ENCODE measurements at regions not wholly inside any gene's neighbourhood (a gene's known extent, or its start where the extent isn't known, plus 50 kb on each side); places are given as distances from the start of the nearest gene placed in this dataset.

DNA sequence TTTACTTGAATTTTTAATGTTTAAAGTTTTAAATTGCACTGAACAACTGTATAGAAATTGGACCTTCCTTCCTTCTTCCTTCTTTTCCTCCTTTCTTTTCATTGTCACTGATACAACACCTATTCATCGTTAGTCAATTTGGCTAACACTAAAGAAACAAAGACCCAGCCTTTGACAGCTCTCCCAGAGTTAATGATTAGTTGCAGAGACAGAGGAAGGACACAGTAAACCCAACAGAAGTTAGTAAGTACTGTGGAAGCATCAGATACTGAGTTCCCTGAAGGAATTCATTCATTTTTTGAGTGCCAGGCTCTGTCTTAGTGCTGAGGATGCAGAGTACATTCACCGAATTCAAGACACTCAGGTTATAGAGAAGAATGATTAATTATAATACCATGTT, 77.9 kb upstream of the RAB27B start:
- WGBS, 2 experiments (ENCODE audit: extremely low coverage in 1 of 2, insufficient coverage in 1 of 2, insufficient read length in 1 of 2, insufficient replicate concordance in 2 of 2, low coverage in 1 of 2, low lambda C conversion rate in 2 of 2, missing lambda C conversion rate in 1 of 2): 80% methylated on average over 2 of the region's 2 CpGs; no CpG with 5 or more reads in 1 of the 2 experiments
- H2AFZ ChIP-seq (ENCODE audit: low read length): no peak overlapping the region
- H2BK120ac ChIP-seq (replicated peaks; ENCODE audit: low read depth, low read length): no peak overlapping the region
- H3K23ac ChIP-seq (ENCODE audit: insufficient read length): no peak overlapping the region
- H2BK15ac ChIP-seq (ENCODE audit: low read length): no peak overlapping the region
- no peaks in the 10 kb centered on the region for H3K79me1 ChIP-seq (ENCODE audit: low read depth, low read length)
- no peak for FAIRE-seq
- no peak overlapping the region for H4K5ac ChIP-seq (ENCODE audit: insufficient read length, low read depth, low read length)
- H3K4me1 ChIP-seq (replicated peaks in 1 of 4; ENCODE audit: control insufficient read depth in 3 of 4, insufficient read depth in 4 of 4, low read length in 3 of 4): no peaks in the 10 kb centered on the region
- H4K91ac ChIP-seq (replicated peaks; ENCODE audit: insufficient read length, low read length): no peak overlapping the region
- POLR2A ChIA-PET (ENCODE audit: partially characterized antibody): no interaction called here
- H3K4me3 ChIP-seq (ENCODE audit: extremely low read depth in 1 of 4, insufficient read depth in 2 of 4, low read depth in 3 of 4, low read length in 4 of 4): no peak overlapping the region
- H3K27ac ChIP-seq (ENCODE audit: low read depth, low read length): no peak overlapping the region
- H3K9ac ChIP-seq (replicated peaks in 1 of 4; ENCODE audit: extremely low read depth in 1 of 4, low read depth in 3 of 4, low read length in 3 of 4): no peak overlapping the region
- no peak overlapping the region for H2BK5ac ChIP-seq (ENCODE audit: low read depth, low read length)
- H2BK12ac ChIP-seq (ENCODE audit: low read depth, low read length): no peak overlapping the region
- H3K36me3 ChIP-seq (ENCODE audit: control insufficient read depth in 2 of 4, insufficient read depth in 4 of 4, low read length in 3 of 4): no peaks in the 10 kb centered on the region
- no peaks in the 10 kb centered on the region; a peak in 1 of 7 replicates for H3K27me3 ChIP-seq (replicated peaks in 1 of 4; ENCODE audit: control insufficient read depth in 3 of 4, extremely low read depth in 1 of 4, insufficient read depth in 3 of 4, low read length in 3 of 4)
- no peaks in the 10 kb centered on the region for H3K9me3 ChIP-seq (ENCODE audit: insufficient read depth in 2 of 2, low read depth in 1 of 2, low read length in 1 of 2)
- no peak overlapping the region for H3K18ac ChIP-seq (ENCODE audit: extremely low read depth, low read length)
- no peaks in the 10 kb centered on the region for H3K23me2 ChIP-seq (ENCODE audit: low read depth, low read length)
- H4K20me1 ChIP-seq (replicated peaks in 1 of 2; ENCODE audit: control insufficient read depth in 1 of 2, insufficient read depth in 2 of 2, low read length in 2 of 2): no peaks in the 10 kb centered on the region
- no peak overlapping the region for H3K14ac ChIP-seq (ENCODE audit: insufficient read length)
- no peak overlapping the region for H3K4me2 ChIP-seq (ENCODE audit: insufficient read depth in 1 of 2, low read depth in 2 of 2, low read length in 2 of 2)
- no peaks in the 10 kb centered on the region for H3K79me2 ChIP-seq (ENCODE audit: control insufficient read depth in 1 of 2, insufficient read depth in 2 of 2, low read length in 2 of 2)
- H3K56ac ChIP-seq (replicated peaks; ENCODE audit: insufficient read length, low read depth, low read length): no peak overlapping the region
- DNase-seq (ENCODE audit: low read depth in 1 of 2, low spot score in 2 of 2): no peak
- no peak overlapping the region for H3K4ac ChIP-seq (replicated peaks; ENCODE audit: insufficient read length, low read depth, low read length)
- no peak overlapping the region for H4K8ac ChIP-seq (ENCODE audit: extremely low read depth, insufficient read depth, low read length)
- CTCF ChIA-PET (ENCODE audit: partially characterized antibody): interaction anchor here (0.6 kb wide), 1 partner anchor 232 kb away, joined by 3 read pairs; no protein-coding TSS in a partner anchor
- no peak overlapping the region for H2BK20ac ChIP-seq (ENCODE audit: low read length)
- H2AK5ac ChIP-seq (ENCODE audit: low read depth, low read length): no peak overlapping the region
- TF ChIP-seq HDAC2 (IDR thresholded peaks at IDR 0.05; ENCODE audit: borderline replicate concordance in 1 of 2, low read depth in 2 of 2, low read length in 2 of 2) (no peak), POLR2A (IDR thresholded peaks at IDR 0.05; ENCODE audit: control extremely low read depth in 1 of 2, low read depth in 2 of 2, low read length in 2 of 2) (no peak), SIRT6 (IDR thresholded peaks at IDR 0.05; ENCODE audit: low read length) (no peak), GTF2F1 (IDR thresholded peaks at IDR 0.05; ENCODE audit: borderline replicate concordance, low read depth, low read length) (no peak), ZNF274 (IDR thresholded peaks at IDR 0.05; ENCODE audit: borderline replicate concordance, extremely low read depth, low read length) (no peak), RNF2 (IDR thresholded peaks at IDR 0.05; ENCODE audit: borderline replicate concordance, low read depth, low read length, missing control alignments, poor library complexity, severe bottlenecking) (no peak), TCF12 (IDR thresholded peaks at IDR 0.05; ENCODE audit: low read depth, low read length) (no peak), SIX5 (IDR thresholded peaks at IDR 0.05; ENCODE audit: low read depth, low read length) (no peak), CBX5 (IDR thresholded peaks at IDR 0.05; ENCODE audit: low read depth, low read length) (no peak)
- TF ChIP-seq, protein P1, sequence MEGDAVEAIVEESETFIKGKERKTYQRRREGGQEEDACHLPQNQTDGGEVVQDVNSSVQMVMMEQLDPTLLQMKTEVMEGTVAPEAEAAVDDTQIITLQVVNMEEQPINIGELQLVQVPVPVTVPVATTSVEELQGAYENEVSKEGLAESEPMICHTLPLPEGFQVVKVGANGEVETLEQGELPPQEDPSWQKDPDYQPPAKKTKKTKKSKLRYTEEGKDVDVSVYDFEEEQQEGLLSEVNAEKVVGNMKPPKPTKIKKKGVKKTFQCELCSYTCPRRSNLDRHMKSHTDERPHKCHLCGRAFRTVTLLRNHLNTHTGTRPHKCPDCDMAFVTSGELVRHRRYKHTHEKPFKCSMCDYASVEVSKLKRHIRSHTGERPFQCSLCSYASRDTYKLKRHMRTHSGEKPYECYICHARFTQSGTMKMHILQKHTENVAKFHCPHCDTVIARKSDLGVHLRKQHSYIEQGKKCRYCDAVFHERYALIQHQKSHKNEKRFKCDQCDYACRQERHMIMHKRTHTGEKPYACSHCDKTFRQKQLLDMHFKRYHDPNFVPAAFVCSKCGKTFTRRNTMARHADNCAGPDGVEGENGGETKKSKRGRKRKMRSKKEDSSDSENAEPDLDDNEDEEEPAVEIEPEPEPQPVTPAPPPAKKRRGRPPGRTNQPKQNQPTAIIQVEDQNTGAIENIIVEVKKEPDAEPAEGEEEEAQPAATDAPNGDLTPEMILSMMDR (IDR thresholded peaks at IDR 0.05; ENCODE audit: control extremely low read depth in 1 of 3, insufficient read depth in 1 of 3, low read depth in 1 of 3, low read length in 3 of 3): no peak
- TF ChIP-seq, protein P2, sequence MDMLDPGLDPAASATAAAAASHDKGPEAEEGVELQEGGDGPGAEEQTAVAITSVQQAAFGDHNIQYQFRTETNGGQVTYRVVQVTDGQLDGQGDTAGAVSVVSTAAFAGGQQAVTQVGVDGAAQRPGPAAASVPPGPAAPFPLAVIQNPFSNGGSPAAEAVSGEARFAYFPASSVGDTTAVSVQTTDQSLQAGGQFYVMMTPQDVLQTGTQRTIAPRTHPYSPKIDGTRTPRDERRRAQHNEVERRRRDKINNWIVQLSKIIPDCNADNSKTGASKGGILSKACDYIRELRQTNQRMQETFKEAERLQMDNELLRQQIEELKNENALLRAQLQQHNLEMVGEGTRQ (IDR thresholded peaks at IDR 0.05; ENCODE audit: low read length): no peak

Data from H1 (cell line).